NCI-H1048 (cell line): ENCODE measurements at regions not wholly inside any gene's neighbourhood (a gene's known extent, or its start where the extent isn't known, plus 50 kb on each side); places are given as distances from the start of the nearest gene placed in this dataset.
A peak's percentile ranks its signal among the peaks of the same experiment; 100 is the strongest.

ENCODE experiments used
- DNase-seq: peaks from one replicate; lab custom pipeline; 2025; lab: John Stamatoyannopoulos, UW

DNA sequence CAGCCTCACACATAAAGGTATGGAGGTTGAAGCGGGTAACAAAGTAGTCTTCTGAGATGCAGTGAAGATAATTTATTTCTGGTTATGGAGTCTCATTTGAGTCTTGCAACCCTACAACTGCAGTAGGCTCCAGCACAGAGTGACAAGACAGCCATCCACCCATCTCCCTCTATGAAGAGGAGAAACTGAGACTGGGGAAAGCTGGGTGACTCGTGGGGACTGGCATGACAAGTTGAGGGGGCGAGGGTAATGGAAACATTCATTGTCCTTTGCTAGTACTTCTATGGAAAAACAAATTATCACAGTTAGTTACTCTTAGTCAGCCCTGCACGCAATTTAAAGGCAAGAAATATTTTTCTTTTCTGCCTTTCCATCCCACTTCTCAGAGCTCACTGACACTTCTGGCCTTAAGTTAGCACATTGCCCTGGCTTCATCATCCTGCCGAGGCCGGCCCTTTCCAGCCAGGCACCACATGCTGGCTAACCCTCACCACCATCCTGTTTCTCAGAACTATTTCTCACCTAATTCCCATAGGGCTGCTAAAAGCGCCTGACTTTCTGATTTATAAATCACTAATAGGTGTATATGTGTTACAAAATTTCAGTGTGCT is 361.1 kb downstream of the ETS1 start:
- DNase-seq, result no peak

DNA sequence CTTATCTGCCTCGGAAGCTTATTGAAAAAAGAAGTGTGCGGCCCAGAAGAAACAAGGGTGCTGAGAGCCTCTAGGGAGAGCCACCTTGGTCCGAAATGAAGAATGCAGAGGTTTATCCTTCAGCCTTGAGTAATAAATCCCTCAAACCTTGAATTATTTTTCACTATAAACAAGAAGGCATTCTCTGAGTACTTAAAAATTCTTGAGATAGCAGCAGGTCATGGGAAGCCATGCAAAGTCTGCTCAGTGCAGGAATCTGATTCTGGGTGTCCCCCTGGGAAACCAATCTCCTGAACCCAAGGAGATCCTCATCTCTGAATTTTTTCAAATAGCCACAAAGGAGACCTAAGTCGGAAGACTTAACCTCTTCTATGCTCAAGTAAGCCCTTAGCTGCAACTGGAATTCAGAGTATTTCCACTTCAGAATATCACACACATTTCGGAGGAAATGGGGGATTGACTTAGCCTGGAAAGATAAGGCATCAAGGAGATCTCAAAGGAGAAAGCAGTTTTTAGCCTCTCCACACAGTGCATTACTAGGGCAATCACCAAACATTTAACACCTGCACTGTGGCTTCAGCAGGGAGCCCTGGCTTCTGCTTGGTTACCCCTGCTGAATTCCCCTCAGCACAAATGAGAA is 365.0 kb downstream of the ETS1 start:
- no peak for DNase-seq

DNA sequence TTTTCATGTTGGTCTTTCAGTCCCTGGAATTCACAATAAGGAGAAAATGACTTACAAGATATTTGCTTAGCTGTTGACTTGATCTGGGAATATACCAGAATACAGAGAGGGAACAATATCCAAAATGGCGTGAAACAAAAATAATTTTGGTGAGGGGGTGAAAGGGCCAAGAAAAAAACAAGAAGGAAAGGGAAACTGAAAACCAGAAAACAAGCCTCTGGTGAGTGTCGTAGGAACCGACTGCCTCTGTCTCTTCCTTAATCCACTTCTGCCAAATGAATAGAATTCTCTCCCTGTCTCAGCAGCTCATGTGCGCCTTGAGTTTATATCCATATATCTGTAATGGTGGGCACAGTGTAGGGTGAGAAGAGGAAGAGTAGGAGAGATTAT is 367.6 kb downstream of the ETS1 start:
- no peak for DNase-seq

DNA sequence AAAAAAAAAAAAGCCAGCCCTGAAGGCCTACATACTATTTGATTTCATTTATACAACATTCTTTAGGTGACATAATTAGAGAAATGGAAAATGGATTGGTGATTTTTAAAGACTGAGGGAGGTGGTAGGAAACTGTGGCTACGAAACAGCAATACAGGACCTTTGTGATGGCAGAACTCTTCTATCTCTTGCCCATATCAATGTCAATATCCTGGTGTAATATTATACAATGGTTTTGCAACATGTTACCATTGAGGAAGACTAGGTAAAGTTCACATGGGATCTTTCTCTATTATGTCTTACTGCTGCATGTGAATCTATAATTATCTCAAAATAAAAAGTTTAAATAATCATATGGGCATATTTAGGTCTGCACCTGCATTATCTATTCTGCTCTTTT is 371.2 kb downstream of the ETS1 start:
- no peak for DNase-seq

DNA sequence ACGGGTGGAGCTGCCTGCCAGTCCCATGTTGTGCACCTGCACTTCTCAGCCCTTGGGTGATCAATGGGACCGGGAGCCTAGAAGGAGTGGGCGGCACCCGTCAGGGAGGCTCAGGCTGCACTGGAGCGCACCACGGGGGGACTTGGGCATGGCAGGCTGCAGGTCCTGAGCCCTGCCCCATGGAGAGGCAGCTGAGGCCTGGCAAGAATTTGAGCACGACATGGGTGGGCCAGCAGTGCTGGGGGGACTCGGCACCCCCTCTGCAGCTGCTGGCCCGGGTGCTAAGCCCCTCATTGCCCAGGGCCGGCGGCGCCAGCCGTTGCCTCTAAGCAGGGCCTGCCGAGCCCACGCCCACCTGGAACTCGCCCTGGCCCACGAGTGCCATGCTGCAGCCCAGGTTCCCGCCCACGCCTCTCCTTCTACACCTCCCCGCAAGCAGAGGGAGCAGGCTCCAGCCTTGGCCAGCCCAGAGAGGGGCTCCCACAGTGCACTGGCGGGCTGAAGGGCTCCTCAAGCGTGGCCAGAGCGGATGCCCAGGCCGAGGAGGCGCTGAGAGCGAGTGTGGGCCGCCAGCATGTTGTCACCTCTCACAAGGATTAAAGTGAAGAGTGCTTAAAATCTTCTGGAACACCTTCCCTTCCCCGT is 372.0 kb downstream of the ETS1 start:
- no peak for DNase-seq

DNA sequence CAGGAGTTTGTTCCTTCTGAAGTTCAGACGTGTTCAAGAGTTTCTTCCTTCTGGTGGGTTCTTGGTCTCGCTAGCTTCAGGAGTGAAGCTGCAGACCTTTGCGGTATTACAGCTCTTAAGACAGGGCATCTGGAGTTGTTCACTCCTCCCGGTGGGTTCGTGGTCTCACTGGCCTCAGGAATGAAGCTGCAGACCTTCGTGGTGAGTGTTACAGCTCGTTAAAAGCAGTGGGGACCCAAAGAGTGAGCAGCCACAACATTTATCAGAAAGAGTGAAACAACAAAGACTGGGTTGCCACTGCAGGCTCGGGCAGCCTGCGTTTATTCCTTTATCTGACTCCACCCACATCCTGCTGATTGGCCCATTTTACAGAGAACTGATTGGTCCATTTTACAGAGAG is 373.1 kb downstream of the ETS1 start:
- no peak for DNase-seq

DNA sequence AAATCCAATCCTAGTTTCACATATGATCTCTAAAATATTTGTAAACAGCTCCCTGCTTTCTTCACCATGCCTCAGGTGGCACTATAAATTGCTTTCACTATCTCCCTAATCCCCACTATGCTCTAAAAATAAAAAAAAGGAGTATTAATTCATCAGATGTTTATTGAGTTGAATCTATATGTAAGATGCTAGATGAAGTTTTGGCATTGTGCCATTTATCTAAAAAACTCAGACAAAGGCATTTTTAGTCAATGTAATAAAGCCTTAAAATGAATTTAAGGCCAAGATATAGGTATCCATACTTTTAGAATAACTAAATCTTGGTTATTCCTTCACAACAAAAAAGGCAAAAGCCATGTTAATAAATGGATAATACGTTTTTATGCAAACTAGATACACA is 373.9 kb downstream of the ETS1 start:
- no peak for DNase-seq

DNA sequence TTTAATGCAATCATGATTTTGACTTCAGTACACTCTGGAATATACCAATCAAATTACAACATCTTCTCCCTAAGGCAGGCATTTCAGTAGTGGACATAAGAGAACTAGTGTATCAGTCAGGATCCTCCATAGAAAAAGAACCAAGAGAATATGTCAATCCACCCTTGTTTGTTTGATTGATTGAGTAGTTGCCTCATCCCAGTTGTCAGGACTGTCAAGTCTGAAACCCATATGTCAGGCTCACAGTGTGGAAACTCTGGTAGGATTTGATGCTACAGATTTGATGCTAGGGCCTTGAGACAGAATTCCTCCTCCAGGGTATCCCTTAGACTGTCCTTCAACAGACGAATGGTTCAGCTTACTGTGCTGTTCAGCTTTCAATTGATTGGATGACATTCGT is 375.0 kb downstream of the ETS1 start:
- no peak for DNase-seq

DNA sequence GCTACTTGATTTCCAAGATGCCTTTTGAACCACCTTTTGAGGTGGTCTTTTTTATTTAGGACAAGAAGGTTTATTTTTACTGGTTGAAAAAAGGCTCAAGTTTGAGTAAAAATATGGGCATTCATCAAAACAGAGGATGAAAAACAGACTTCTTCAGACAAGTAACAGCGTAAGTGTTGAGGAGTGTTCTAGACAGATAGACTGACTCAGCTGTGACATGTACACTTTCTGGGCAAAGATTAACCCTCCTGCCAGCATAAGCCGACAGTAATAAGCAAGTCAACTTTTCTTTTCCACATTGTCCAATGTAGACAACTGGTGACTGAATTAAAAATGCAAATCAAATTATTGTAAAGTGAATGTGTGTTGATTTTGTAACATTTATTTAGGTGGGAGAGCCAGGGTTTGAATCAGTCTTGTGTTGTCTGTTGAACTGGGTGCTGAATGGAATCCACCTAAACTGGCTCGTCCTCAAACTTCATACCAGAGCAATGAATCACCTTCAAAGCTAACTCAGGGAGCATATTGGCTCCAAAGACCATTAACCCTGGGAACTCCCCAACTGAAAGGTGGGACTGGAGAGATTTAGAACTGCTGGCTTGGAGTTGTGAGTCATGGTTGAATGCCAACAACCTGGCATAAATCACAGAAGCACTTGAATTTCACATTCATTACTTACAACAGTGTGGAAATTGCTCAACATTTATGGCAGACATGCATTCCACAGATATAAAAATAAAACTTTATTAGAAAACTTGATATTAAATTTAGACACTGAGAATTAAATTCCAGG is 377.0 kb downstream of the ETS1 start:
- DNase-seq, result peak; percentile 25

DNA sequence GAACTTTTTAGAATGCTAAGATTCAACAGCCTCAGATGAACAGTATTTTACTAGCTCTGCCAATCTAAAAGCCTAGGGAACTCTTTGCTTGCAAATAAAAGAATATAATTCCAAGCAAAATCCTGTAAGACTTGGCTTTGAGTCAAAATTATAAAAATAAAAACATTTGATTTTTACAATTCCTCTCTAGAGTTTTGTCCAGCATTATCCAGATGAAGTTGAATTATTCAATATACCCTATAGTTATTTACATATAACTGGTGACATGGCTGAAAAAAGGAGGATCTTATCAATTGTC is 378.3 kb downstream of the ETS1 start:
- no peak for DNase-seq

DNA sequence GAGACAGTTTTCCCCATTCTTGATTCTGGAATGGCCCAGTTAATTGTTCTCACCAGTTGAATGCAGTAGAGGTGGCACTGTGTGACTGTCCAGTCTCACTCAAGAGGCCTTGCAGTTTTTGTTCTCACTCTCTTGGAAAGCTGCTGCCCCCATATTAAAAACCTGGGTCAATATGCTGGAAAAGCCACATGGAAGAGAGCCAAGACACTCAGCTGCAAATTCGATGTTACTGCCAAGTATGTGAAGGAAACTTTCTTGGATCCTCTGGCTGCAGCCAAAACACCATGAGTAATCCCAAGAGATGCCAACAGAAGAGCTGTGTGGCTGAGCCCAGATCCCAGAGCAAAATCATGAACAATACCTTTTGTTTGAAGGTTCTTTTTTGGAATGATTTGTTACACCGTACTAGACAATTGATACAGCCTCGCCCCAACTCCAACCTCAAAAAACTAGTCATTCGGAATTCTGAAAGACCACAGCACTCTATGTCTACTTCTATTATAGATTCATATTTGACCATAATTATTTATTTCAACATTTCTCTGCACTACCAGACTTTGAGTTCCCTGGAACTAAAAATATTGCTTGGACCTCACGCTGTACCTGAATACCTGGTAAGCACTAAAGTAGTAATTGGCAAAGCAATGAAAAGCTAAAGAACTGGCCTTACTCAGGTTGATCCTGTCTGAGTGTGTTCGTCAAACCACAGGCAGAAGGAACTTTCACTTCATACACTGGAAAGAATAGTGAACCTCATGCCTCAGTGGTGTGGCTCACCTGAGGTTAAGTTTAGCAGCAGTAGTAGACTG is 378.8 kb downstream of the ETS1 start:
- DNase-seq, result no peak

DNA sequence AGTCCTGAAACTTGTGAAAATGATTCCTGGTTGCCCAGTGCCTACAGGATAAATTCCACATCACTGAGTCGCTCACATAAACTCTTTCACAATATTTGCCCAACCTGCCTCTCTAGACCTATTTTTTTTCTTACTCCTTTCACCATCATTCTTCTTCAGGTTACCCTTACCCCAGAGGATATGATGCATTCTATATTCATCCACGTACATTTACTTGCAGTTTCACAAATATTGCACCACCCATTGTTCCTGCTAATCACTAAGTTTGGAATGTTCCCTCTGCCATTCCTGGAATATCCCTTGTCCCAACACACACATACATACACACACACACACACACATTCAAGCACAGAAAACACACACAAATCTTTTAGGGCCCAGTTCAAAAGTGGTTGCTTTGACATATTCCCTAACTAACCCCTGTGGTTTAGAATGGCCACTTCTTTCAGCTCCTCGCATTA is 379.5 kb downstream of the ETS1 start:
- DNase-seq, result no peak

DNA sequence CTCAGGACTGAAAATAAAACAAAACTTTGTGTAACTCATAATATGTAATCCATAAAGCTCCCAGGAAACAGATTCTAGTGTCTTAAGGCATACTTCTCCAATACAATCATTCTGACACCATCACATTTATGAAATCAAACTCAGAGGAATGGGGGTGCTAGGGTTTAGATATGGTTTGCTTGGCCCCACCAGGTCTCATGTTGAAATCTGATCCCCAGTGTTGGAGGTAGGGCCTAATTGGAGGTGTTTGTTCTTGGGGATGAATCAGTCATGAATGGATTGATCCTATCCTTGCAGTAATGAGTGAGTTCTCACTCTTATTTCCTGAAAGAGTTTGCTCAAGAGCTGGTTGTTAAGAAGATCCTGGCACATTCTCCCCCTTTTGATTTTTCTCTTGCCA is 380.9 kb downstream of the ETS1 start:
- no peak for DNase-seq

DNA sequence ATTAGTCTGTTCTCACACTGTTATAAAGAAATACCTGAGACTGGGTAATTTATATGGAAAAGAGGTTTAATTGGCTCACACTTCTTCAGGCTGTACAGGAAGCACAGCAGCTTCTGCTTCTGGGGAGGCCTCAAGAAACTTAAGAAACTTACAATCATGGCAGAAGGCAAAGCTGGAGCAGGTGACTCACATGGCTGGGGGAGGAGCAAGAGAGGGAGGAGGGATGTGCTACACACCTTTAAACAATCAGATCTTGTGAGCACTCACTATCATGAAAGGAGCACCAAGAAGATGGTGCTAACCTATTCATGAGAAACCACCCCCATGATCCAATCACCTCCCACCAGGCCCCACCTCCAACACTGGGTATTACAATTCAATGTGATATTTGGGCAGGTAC is 381.6 kb downstream of the ETS1 start:
- no peak for DNase-seq

DNA sequence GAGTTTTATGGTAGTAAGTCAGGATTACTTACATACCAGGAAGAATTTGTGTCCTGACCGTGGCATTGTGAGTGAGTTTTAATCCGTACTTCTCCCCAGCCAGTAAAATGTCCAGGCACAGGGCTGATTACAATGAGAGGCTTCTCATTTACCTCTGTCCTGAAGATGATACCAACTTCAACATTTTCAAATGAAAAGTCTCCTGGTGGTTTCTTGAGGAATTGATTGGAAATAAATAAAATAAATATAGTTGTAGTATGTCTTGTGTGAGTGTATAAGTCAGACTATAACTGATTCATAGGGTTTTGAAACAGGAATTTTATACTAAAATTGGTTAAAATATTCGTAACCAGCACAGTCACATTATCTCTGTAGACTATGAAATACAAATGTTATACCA is 382.5 kb downstream of the ETS1 start:
- DNase-seq, result no peak

DNA sequence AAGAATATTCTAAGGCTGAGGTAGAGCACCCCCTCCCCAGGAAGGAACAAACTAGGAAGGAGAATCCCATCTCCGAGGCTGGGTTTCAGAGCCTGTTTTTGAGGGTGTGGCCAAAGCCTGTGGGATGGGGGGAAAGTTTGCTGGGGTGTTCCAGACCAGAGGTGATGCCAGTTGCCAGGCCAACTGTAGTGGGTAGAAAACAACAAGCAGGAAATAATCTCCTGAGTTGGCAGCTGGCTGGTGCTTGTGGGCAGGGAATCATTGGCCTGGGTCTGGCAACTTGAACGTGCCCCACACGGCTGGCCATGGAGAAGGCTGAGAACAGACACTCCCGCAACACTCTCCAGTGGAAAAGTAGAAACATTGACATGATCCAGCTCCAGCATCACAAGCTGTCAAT is 385.6 kb downstream of the ETS1 start:
- peak; percentile 61 for DNase-seq

DNA sequence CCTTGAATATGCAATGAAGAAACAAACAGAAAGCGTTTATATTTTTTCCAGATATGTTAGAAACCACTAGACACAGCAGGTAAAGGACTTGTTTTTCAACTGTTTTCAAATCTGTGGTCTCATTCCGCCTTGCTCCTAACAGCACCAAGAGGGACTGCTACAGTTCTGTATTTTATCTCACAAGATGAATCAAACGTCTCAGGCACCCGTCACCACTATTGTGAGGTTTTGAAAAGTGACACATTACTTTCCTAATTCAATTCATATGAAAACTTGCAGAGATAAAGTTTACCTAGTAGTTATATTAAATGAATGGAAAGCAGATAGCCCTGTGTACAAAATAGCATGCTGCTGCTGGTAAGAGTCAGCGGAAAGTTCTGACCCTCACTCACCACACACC is 386.3 kb downstream of the ETS1 start:
- DNase-seq, result no peak

DNA sequence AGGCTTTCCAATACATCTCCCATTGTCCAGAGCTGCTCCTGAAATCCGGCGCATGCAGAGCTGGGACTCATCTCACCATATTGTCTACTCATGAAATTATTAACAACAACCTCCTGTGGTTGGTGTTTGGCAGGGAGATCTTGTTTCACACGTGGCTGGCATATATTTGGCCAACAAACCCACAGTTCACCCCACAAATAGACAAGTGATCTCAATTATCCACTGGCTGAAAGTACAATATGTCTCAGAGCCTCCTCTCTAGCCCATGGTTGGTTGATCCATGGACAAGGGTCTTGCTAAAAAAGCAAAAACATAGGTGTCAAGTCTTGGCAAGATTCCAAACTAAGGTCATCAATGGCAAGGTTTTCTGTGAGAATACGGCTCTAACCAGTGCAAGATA is 386.9 kb downstream of the ETS1 start:
- DNase-seq, result no peak

DNA sequence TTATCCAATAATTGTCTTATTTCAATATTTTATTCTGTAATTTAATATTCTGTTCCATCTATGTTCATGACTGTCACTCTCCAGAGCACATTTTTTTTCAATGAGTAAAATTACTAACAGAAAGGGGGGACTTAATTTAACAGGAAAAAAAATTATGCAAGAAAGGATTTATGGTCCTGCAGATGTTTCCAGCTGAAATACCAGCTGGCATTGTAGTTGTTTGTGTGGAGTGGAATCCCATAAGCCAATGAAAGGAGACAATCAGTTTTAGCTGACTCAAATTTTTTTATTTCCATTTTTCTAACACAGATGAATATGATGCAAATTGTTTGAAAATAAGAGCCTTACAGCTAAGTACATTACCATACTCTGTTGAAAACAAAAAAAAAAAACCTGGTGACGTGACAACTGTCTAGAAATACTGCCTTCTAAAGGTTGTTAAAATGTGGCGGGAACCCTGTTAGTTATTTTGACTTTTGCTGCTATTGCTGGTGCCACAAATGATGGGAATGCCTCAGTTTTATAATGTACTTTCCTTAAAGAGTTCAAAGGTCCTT is 389.1 kb downstream of the ETS1 start:
- DNase-seq, result no peak

DNA sequence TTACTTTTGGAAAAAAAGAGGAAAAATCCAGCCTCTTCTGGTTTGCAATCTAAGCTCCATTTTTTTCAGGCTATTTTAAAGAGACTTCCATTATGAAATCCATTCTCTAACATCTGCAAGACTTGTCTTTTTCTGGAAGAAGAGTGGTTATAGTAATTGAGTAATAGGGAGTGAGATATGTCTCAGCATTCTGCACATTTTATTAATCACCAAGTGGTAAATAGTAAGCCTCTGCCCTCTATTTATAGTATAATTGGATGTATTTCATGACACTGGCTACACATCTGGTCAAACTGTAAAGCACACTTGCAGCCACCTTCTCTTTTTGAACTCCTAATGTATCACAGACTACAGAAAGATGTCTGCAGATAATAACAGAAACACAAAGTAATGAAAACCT is 391.1 kb downstream of the ETS1 start:
- no peak for DNase-seq

DNA sequence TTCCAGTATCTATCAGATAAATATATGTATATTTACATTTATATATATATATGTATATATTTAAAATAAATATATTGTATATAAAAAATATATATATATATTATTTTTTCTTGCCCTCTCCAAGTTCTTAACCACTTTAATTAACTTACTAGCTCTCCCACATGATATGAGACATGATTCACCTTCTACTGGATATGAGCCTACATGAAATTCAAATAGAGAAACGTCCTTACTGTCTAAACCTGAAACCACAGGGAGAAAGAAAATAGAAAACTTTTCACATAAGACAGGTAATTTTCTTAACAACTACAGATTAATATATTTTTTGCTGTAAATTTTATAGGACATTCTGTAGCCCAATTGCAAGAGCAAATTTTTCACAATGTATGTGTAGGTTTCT is 391.6 kb downstream of the ETS1 start:
- DNase-seq, result no peak
